ENCODE measurements at regions not wholly inside any gene's neighbourhood (a gene's known extent, or its start where the extent isn't known, plus 50 kb on each side); places are given as distances from the start of the nearest gene placed in this dataset.

DNA sequence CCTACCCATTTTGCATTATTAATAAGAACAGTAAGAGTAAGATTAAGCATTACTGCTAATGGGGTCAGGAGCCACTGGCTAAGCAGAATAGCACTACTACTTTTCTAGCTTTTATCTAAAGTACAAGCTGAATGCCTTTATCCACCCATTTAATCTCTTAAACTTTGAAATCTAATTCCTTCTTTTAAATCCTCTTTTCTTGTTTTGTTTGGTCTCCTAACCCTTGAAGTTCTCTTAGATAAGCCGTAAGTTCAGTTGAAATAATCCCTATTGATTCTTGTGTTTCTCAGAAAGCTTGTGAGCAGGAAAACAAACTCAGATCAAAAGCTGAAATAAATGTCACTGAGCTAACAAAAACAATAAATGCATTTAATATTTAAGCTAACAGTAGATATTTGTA lies 380.2 kb downstream of the TBC1D32 start:
- no peak overlapping the region for H3K27ac ChIP-seq (ENCODE audit: low read depth in 2 of 2, low read length in 1 of 2)
- no peaks in the 10 kb centered on the region for H3F3A ChIP-seq (replicated peaks; ENCODE audit: insufficient read depth)
- H2AFZ ChIP-seq (ENCODE audit: low read depth): no peak overlapping the region
- H4K20me1 ChIP-seq (ENCODE audit: insufficient read depth): no peaks in the 10 kb centered on the region
- peaks cover 0 to 4% of the 10 kb centered on the region in 2 experiments for H3K36me3 ChIP-seq (replicated peaks in 1 of 2; ENCODE audit: control insufficient read depth in 1 of 2, insufficient read depth in 2 of 2, low read length in 1 of 2)
- H3K79me2 ChIP-seq (ENCODE audit: insufficient read depth): no peaks in the 10 kb centered on the region
- TF ChIP-seq MEF2A (IDR thresholded peaks at IDR 0.05; ENCODE audit: borderline replicate concordance, low read depth) (no peak), PBX3 (IDR thresholded peaks at IDR 0.05) (no peak), CHD2 (IDR thresholded peaks at IDR 0.05; ENCODE audit: low read length, partially characterized antibody) (no peak), FOXM1 (IDR thresholded peaks at IDR 0.05; ENCODE audit: low read depth) (no peak), RAD21 (IDR thresholded peaks at IDR 0.05; ENCODE audit: low read length) (no peak), RXRA (IDR thresholded peaks at IDR 0.05; ENCODE audit: borderline replicate concordance, low read depth) (no peak), TCF12 (IDR thresholded peaks at IDR 0.05) (no peak), SIN3A (IDR thresholded peaks at IDR 0.05; ENCODE audit: borderline replicate concordance, low read depth, low read length) (no peak), POLR2AphosphoS5 (IDR thresholded peaks at IDR 0.05; ENCODE audit: low read depth, low read length) (no peak), JUND (IDR thresholded peaks at IDR 0.05) (no peak), TEAD4 (IDR thresholded peaks at IDR 0.05; ENCODE audit: borderline replicate concordance, insufficient read depth) (no peak)
- TF ChIP-seq, protein P1, sequence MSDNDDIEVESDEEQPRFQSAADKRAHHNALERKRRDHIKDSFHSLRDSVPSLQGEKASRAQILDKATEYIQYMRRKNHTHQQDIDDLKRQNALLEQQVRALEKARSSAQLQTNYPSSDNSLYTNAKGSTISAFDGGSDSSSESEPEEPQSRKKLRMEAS (IDR thresholded peaks at IDR 0.05; ENCODE audit: low read depth): no peak
- H3K9me3 ChIP-seq: no peaks in the 10 kb centered on the region
- no peak overlapping the region for H3K4me2 ChIP-seq
- H3K27me3 ChIP-seq (ENCODE audit: insufficient read depth): no peaks in the 10 kb centered on the region; the same call in 1 of the 2 replicates
- ChIA-PET CTCF (no interaction called here), POLR2A (no interaction called here)
- H3K4me1 ChIP-seq (ENCODE audit: control insufficient read depth in 1 of 2, insufficient read depth in 2 of 2, low read depth in 1 of 2, low read length in 1 of 2): no peaks in the 10 kb centered on the region
- WGBS (ENCODE audit: low lambda C conversion rate): 43% methylated on average over 1 of the region's 1 CpG
- H3K4me3 ChIP-seq (ENCODE audit: low read depth in 2 of 2, low read length in 1 of 2): no peak overlapping the region
- no peak for DNase-seq
- H3K9ac ChIP-seq: no peak overlapping the region
- no peaks in the 10 kb centered on the region for H3K9me2 ChIP-seq

- 14% methylated on average over 3 of the region's 3 CpGs for WGBS (ENCODE audit: low lambda C conversion rate)
Observed at GRCh38 chr6:120951258-120951657, 383.0 kb downstream of the TBC1D32 start.

More at GRCh38 chr6:120951258-120951657, 383.0 kb downstream of the TBC1D32 start:
- Histone ChIP-seq H4K20me1 (ENCODE audit: insufficient read depth) (no peaks in the 10 kb centered on the region), H3K9ac (no peak overlapping the region), H3F3A (replicated peaks; ENCODE audit: insufficient read depth) (no peaks in the 10 kb centered on the region), H3K27ac (ENCODE audit: low read depth in 2 of 2, low read length in 1 of 2) (no peak overlapping the region), H3K9me3 (no peaks in the 10 kb centered on the region), H3K36me3 (replicated peaks in 1 of 2; ENCODE audit: control insufficient read depth in 1 of 2, insufficient read depth in 2 of 2, low read length in 1 of 2) (peaks cover 0 to 4% of the 10 kb centered on the region in 2 experiments), H3K27me3 (ENCODE audit: insufficient read depth) (no peaks in the 10 kb centered on the region; the same call in 1 of the 2 replicates), H3K4me3 (ENCODE audit: low read depth in 2 of 2, low read length in 1 of 2) (no peak overlapping the region), H2AFZ (ENCODE audit: low read depth) (no peak overlapping the region), H3K4me2 (no peak overlapping the region), H3K4me1 (ENCODE audit: control insufficient read depth in 1 of 2, insufficient read depth in 2 of 2, low read depth in 1 of 2, low read length in 1 of 2) (no peaks in the 10 kb centered on the region), H3K9me2 (no peaks in the 10 kb centered on the region), H3K79me2 (ENCODE audit: insufficient read depth) (no peaks in the 10 kb centered on the region)
- POLR2A ChIA-PET: no interaction called here
- DNase-seq: no peak
- no peak for TF ChIP-seq YY1 (IDR thresholded peaks at IDR 0.05; ENCODE audit: low read depth)
- no peak for TF ChIP-seq FOXM1 (IDR thresholded peaks at IDR 0.05; ENCODE audit: low read depth)
- TF ChIP-seq RCOR1 (IDR thresholded peaks at IDR 0.05; ENCODE audit: low read length): no peak
- TF ChIP-seq GATA2 (CRISPR knock-in tag; IDR thresholded peaks at IDR 0.05): no peak
- CTCF ChIA-PET: interaction anchor here (0.8 kb wide), 1 partner anchor 12 kb away, joined by 3 read pairs; no protein-coding TSS in a partner anchor
